ENCODE measurements at regions not wholly inside any gene's neighbourhood (a gene's known extent, or its start where the extent isn't known, plus 50 kb on each side); places are given as distances from the start of the nearest gene placed in this dataset.

- WGBS, 2 donors (ENCODE audit: extremely low coverage in 2 of 2, insufficient read length in 2 of 2, insufficient replicate concordance in 1 of 2), result no CpG with 5 or more reads among the region's 2 CpGs
- H3K27me3 ChIP-seq (ENCODE audit: control insufficient read depth in 3 of 3, insufficient read depth in 3 of 3, low read depth in 1 of 3, low read length in 3 of 3), result no peaks in the 10 kb centered on the region
Measured at GRCh38 chr18:66043009-66043408, 292.2 kb downstream of the CDH7 start.

GRCh38 chr18:66013969-66014368 lies 263.2 kb downstream of the CDH7 start:
- Histone ChIP-seq H3K79me1 (ENCODE audit: low read depth, low read length) (no peaks in the 10 kb centered on the region), H3K4me2 (ENCODE audit: insufficient read depth, low read length, poor library complexity, severe bottlenecking) (no peak overlapping the region), H4K91ac (ENCODE audit: low read depth, low read length, poor library complexity) (no peak overlapping the region), H2BK12ac (ENCODE audit: low read length) (no peak overlapping the region), H3K4ac (ENCODE audit: low read length) (no peak overlapping the region), H3K27ac (replicated peaks; ENCODE audit: low read length) (no peak overlapping the region), H2BK5ac (ENCODE audit: low read length) (no peak overlapping the region), H2BK15ac (ENCODE audit: low read length) (no peak overlapping the region), H3K9me3 (replicated peaks in 1 of 2; ENCODE audit: control insufficient read depth in 2 of 2, insufficient read depth in 1 of 2, low read depth in 1 of 2, low read length in 2 of 2) (peaks cover 0 to 4% of the 10 kb centered on the region in 2 donors), H3K4me1 (ENCODE audit: control insufficient read depth in 2 of 2, insufficient read depth in 1 of 2, low read depth in 1 of 2, low read length in 2 of 2) (no peaks in the 10 kb centered on the region), H3K27me3 (ENCODE audit: control insufficient read depth in 3 of 3, insufficient read depth in 3 of 3, low read depth in 1 of 3, low read length in 3 of 3) (no peaks in the 10 kb centered on the region), H4K8ac (ENCODE audit: low read depth, low read length) (no peak overlapping the region), H3K23ac (ENCODE audit: low read depth, low read length, poor library complexity) (no peak overlapping the region), H2AK5ac (ENCODE audit: low read depth, low read length) (no peak overlapping the region), H3K14ac (ENCODE audit: low read length) (no peak overlapping the region), H3K36me3 (replicated peaks in 1 of 2; ENCODE audit: control insufficient read depth in 2 of 2, insufficient read depth in 2 of 2, low read length in 2 of 2) (no peaks in the 10 kb centered on the region), H2AFZ (ENCODE audit: low read length) (no peak overlapping the region), H3K4me3 (ENCODE audit: low read length in 2 of 2) (no peak overlapping the region), H2BK120ac (ENCODE audit: low read depth, low read length) (no peak overlapping the region), H3K18ac (ENCODE audit: low read length) (no peak overlapping the region), H3K9ac (ENCODE audit: low read depth, low read length, poor library complexity) (no peak overlapping the region)
- WGBS, 2 donors (ENCODE audit: extremely low coverage in 2 of 2, insufficient read length in 2 of 2, insufficient replicate concordance in 1 of 2), result no CpG with 5 or more reads among the region's 2 CpGs
- no peak for DNase-seq (ENCODE audit: low spot score)

More at GRCh38 chr18:66043009-66043408, 292.2 kb downstream of the CDH7 start:
- DNase-seq (ENCODE audit: low spot score), result no peak
- H3K79me1 ChIP-seq (ENCODE audit: low read depth, low read length), result no peaks in the 10 kb centered on the region
- no peak overlapping the region for H3K27ac ChIP-seq (replicated peaks; ENCODE audit: low read length)
- no peak overlapping the region for H3K4me3 ChIP-seq (ENCODE audit: low read length in 2 of 2)
- no peak overlapping the region for H3K14ac ChIP-seq (ENCODE audit: low read length)
- H3K23ac ChIP-seq (ENCODE audit: low read depth, low read length, poor library complexity), result no peak overlapping the region
- no peak overlapping the region for H2BK15ac ChIP-seq (ENCODE audit: low read length)
- H2AK5ac ChIP-seq (ENCODE audit: low read depth, low read length), result no peak overlapping the region
- H3K9ac ChIP-seq (ENCODE audit: low read depth, low read length, poor library complexity), result no peak overlapping the region
- no peak overlapping the region for H2AFZ ChIP-seq (ENCODE audit: low read length)
- no peak overlapping the region for H2BK120ac ChIP-seq (ENCODE audit: low read depth, low read length)
- no peak overlapping the region for H2BK12ac ChIP-seq (ENCODE audit: low read length)
- no peaks in the 10 kb centered on the region for H3K4me1 ChIP-seq (ENCODE audit: control insufficient read depth in 2 of 2, insufficient read depth in 1 of 2, low read depth in 1 of 2, low read length in 2 of 2)
- no peak overlapping the region for H3K4me2 ChIP-seq (ENCODE audit: insufficient read depth, low read length, poor library complexity, severe bottlenecking)
- H3K9me3 ChIP-seq (replicated peaks in 1 of 2; ENCODE audit: control insufficient read depth in 2 of 2, insufficient read depth in 1 of 2, low read depth in 1 of 2, low read length in 2 of 2), result peaks cover 2 to 15% of the 10 kb centered on the region in 2 donors
- no peak overlapping the region for H3K18ac ChIP-seq (ENCODE audit: low read length)
- no peak overlapping the region for H4K8ac ChIP-seq (ENCODE audit: low read depth, low read length)
- H4K91ac ChIP-seq (ENCODE audit: low read depth, low read length, poor library complexity), result no peak overlapping the region
- no peak overlapping the region for H2BK5ac ChIP-seq (ENCODE audit: low read length)
- no peak overlapping the region for H3K4ac ChIP-seq (ENCODE audit: low read length)
- no peaks in the 10 kb centered on the region for H3K36me3 ChIP-seq (replicated peaks in 1 of 2; ENCODE audit: control insufficient read depth in 2 of 2, insufficient read depth in 2 of 2, low read length in 2 of 2)

GRCh38 chr18:66011916-66012315 lies 261.1 kb downstream of the CDH7 start:
- no peak overlapping the region for H3K4ac ChIP-seq (ENCODE audit: low read length)
- no peak overlapping the region for H3K23ac ChIP-seq (ENCODE audit: low read depth, low read length, poor library complexity)
- H3K9ac ChIP-seq (ENCODE audit: low read depth, low read length, poor library complexity), result no peak overlapping the region
- no peak overlapping the region for H2AK5ac ChIP-seq (ENCODE audit: low read depth, low read length)
- no peak overlapping the region for H4K8ac ChIP-seq (ENCODE audit: low read depth, low read length)
- H3K4me3 ChIP-seq (ENCODE audit: low read length in 2 of 2), result no peak overlapping the region
- H3K4me2 ChIP-seq (ENCODE audit: insufficient read depth, low read length, poor library complexity, severe bottlenecking), result no peak overlapping the region
- H2AFZ ChIP-seq (ENCODE audit: low read length), result no peak overlapping the region
- no peak overlapping the region for H2BK5ac ChIP-seq (ENCODE audit: low read length)
- H3K18ac ChIP-seq (ENCODE audit: low read length), result no peak overlapping the region
- H3K79me1 ChIP-seq (ENCODE audit: low read depth, low read length), result no peaks in the 10 kb centered on the region
- no peak for DNase-seq (ENCODE audit: low spot score)
- no peak overlapping the region for H3K27ac ChIP-seq (replicated peaks; ENCODE audit: low read length)
- H2BK120ac ChIP-seq (ENCODE audit: low read depth, low read length), result no peak overlapping the region
- no peaks in the 10 kb centered on the region for H3K4me1 ChIP-seq (ENCODE audit: control insufficient read depth in 2 of 2, insufficient read depth in 1 of 2, low read depth in 1 of 2, low read length in 2 of 2)
- no peaks in the 10 kb centered on the region for H3K27me3 ChIP-seq (ENCODE audit: control insufficient read depth in 3 of 3, insufficient read depth in 3 of 3, low read depth in 1 of 3, low read length in 3 of 3)
- no peaks in the 10 kb centered on the region for H3K36me3 ChIP-seq (replicated peaks in 1 of 2; ENCODE audit: control insufficient read depth in 2 of 2, insufficient read depth in 2 of 2, low read length in 2 of 2)
- no peak overlapping the region for H2BK12ac ChIP-seq (ENCODE audit: low read length)
- H2BK15ac ChIP-seq (ENCODE audit: low read length), result no peak overlapping the region
- WGBS, 2 donors (ENCODE audit: extremely low coverage in 2 of 2, insufficient read length in 2 of 2, insufficient replicate concordance in 1 of 2), result no CpG with 5 or more reads among the region's 3 CpGs
- no peak overlapping the region for H3K14ac ChIP-seq (ENCODE audit: low read length)
- no peak overlapping the region for H4K91ac ChIP-seq (ENCODE audit: low read depth, low read length, poor library complexity)
- peaks cover 0 to 5% of the 10 kb centered on the region in 2 donors for H3K9me3 ChIP-seq (replicated peaks in 1 of 2; ENCODE audit: control insufficient read depth in 2 of 2, insufficient read depth in 1 of 2, low read depth in 1 of 2, low read length in 2 of 2)

- Histone ChIP-seq H2BK120ac (ENCODE audit: low read depth, low read length) (no peak overlapping the region), H3K4me1 (ENCODE audit: control insufficient read depth in 2 of 2, insufficient read depth in 1 of 2, low read depth in 1 of 2, low read length in 2 of 2) (no peaks in the 10 kb centered on the region), H3K4me2 (ENCODE audit: insufficient read depth, low read length, poor library complexity, severe bottlenecking) (no peak overlapping the region), H3K18ac (ENCODE audit: low read length) (no peak overlapping the region), H3K23ac (ENCODE audit: low read depth, low read length, poor library complexity) (no peak overlapping the region), H2BK12ac (ENCODE audit: low read length) (peak overlapping the region; percentile 22), H3K36me3 (replicated peaks in 1 of 2; ENCODE audit: control insufficient read depth in 2 of 2, insufficient read depth in 2 of 2, low read length in 2 of 2) (no peaks in the 10 kb centered on the region), H3K79me1 (ENCODE audit: low read depth, low read length) (no peaks in the 10 kb centered on the region), H3K27ac (replicated peaks; ENCODE audit: low read length) (no peak overlapping the region), H3K4me3 (ENCODE audit: low read length in 2 of 2) (no peak overlapping the region), H4K8ac (ENCODE audit: low read depth, low read length) (no peak overlapping the region), H3K27me3 (ENCODE audit: control insufficient read depth in 3 of 3, insufficient read depth in 3 of 3, low read depth in 1 of 3, low read length in 3 of 3) (no peaks in the 10 kb centered on the region), H2BK5ac (ENCODE audit: low read length) (no peak overlapping the region), H3K9me3 (replicated peaks in 1 of 2; ENCODE audit: control insufficient read depth in 2 of 2, insufficient read depth in 1 of 2, low read depth in 1 of 2, low read length in 2 of 2) (peaks cover 1 to 12% of the 10 kb centered on the region in 2 donors), H2AK5ac (ENCODE audit: low read depth, low read length) (no peak overlapping the region), H2AFZ (ENCODE audit: low read length) (no peak overlapping the region), H2BK15ac (ENCODE audit: low read length) (no peak overlapping the region), H3K14ac (ENCODE audit: low read length) (no peak overlapping the region), H4K91ac (ENCODE audit: low read depth, low read length, poor library complexity) (no peak overlapping the region), H3K9ac (ENCODE audit: low read depth, low read length, poor library complexity) (peak overlapping the region; percentile 70), H3K4ac (ENCODE audit: low read length) (no peak overlapping the region)
- no peak for DNase-seq (ENCODE audit: low spot score)
- no CpG with 5 or more reads among the region's 28 CpGs for WGBS, 2 donors (ENCODE audit: extremely low coverage in 2 of 2, insufficient read length in 2 of 2, insufficient replicate concordance in 1 of 2)
Measured at GRCh38 chr18:66005831-66006588, 255.2 kb downstream of the CDH7 start.

Data from neuronal stem cell (in vitro differentiated cells).